ENCODE measurements at regions not wholly inside any gene's neighbourhood (a gene's known extent, or its start where the extent isn't known, plus 50 kb on each side); places are given as distances from the start of the nearest gene placed in this dataset.
"Not testable (repeated sequence)": the region's sequence is repeated elsewhere in the genome, so short reads cannot be mapped to it uniquely, and the experiment has no call there.

GRCh38 chr5:62190931-62191330, 115.1 kb upstream of the KIF2A start:
- Mint-ChIP-seq H3K27me3 (ENCODE audit: low read depth) (peaks cover 5% of the 10 kb centered on the region), H3K4me3 (no peak overlapping the region), H3K4me1 (ENCODE audit: low read depth) (no peaks in the 10 kb centered on the region), H3K36me3 (ENCODE audit: insufficient read depth) (no peaks in the 10 kb centered on the region), H3K9me3 (peaks cover 15% of the 10 kb centered on the region)
- no peak for ATAC-seq
- no peak for DNase-seq

DNA sequence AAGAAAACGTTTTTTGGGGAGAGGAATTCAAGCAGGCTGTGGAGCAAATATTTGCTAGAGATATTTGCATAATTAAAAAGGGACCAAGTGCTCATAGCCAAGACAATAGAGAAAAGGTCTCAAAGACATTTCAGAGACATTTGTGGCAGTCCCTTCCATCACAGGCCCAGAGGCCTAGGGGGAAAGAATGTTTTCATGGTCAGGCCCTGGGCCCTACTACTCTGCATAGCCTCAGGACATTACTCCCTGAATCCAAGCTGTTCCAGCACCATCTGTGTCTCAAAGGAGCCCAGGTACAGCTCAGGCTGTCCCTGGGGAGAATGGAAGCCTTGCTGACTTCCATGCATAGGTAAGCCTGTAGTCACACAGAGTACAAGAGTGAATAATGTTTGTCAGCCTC, 113.0 kb upstream of the KIF2A start:
- Mint-ChIP-seq H3K9me3 (peaks cover 15% of the 10 kb centered on the region), H3K27me3 (ENCODE audit: low read depth) (peaks cover 5% of the 10 kb centered on the region), H3K4me3 (no peak overlapping the region), H3K36me3 (ENCODE audit: insufficient read depth) (no peaks in the 10 kb centered on the region), H3K4me1 (ENCODE audit: low read depth) (no peaks in the 10 kb centered on the region)
- DNase-seq (no peak), ATAC-seq (no peak)

DNA sequence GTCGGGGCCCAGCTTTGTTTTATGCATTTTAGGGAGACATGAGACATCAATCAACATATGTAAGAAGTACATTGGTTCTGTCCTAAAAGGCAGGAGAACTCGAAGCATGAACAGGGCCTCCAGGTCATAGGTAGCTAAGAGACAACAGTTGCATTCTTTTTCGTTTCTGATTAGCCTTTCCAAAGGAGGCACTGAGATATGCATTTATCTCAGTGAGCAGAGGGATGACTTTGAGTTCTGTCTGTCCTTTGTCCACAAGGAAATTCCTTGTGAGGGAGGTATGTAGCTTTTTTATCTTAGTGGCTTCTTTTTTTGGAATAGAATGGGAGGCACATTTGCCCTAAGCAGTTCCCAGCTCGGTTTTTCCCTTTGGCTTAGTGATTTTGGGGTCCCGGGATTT, 109.5 kb upstream of the KIF2A start:
- not testable (repeated sequence) for ATAC-seq; H3K4me1 Mint-ChIP-seq (ENCODE audit: low read depth); DNase-seq; H3K36me3 Mint-ChIP-seq (ENCODE audit: insufficient read depth); H3K4me3 Mint-ChIP-seq; H3K27me3 Mint-ChIP-seq (ENCODE audit: low read depth)
- H3K9me3 Mint-ChIP-seq = peaks cover 15% of the 10 kb centered on the region

GRCh38 chr5:62197697-62198096, 108.3 kb upstream of the KIF2A start:
- Mint-ChIP-seq H3K4me3 (no peak overlapping the region), H3K9me3 (peaks cover 8% of the 10 kb centered on the region), H3K4me1 (ENCODE audit: low read depth) (peaks cover 3% of the 10 kb centered on the region), H3K36me3 (ENCODE audit: insufficient read depth) (no peaks in the 10 kb centered on the region), H3K27me3 (ENCODE audit: low read depth) (peaks cover 13% of the 10 kb centered on the region)
- ATAC-seq = no peak
- no peak for DNase-seq

- no peaks in the 10 kb centered on the region for H3K36me3 Mint-ChIP-seq (ENCODE audit: insufficient read depth)
- H3K27me3 Mint-ChIP-seq (ENCODE audit: low read depth) = peaks cover 13% of the 10 kb centered on the region
- no peak overlapping the region for H3K4me3 Mint-ChIP-seq
- peaks cover 6% of the 10 kb centered on the region for H3K9me3 Mint-ChIP-seq
- H3K4me1 Mint-ChIP-seq (ENCODE audit: low read depth) = peaks cover 3% of the 10 kb centered on the region
- ATAC-seq = no peak
- no peak for DNase-seq
These were observed 107.6 kb upstream of the KIF2A start for GRCh38 chr5:62198421-62198820.

DNA sequence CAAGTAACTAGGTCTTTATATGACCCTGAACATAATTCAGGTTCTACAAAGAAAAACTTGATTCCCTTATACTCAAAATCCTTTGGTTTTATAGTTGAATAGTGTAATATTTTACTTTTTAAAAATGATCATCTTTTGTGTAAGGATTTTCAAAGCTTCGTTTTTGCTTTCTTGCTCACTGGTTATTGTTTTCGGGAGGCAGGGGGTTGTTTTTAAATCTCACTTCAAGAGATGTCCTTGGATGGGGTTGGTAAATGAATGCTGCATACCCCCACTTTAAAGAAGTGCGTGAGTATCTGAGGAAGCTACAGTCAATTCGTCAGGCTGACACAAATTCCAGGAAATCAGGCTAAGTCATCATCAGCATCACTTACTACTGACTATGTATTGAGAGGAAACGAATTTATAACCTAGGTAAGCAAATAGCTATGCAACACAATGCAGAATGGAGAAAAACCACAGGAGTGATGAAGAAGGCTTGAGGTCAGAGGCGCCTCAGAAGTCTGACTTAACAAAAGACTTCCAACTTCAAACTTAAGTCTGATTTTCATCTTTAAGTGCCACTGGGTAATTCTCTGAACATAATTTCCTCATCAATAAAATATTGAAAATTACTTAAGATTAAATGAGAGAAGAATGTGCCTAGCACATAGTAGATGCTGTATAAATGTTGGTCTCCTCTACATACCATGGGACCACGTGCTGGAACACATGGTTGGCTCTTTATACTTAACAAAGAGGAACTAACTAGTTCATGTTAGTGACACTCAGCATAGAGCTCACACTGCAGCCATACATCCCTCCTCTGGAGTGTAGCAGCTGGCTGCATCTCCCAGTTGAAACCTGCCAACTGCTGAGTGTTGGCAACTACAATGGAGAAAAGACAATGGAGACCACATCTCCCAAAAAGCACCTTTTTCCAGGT, 106.0 kb upstream of the KIF2A start:
- DNase-seq (no peak), ATAC-seq (peak; percentile 72 to 93)
- Mint-ChIP-seq H3K27me3 (ENCODE audit: low read depth) (peaks cover 19% of the 10 kb centered on the region), H3K4me3 (no peak overlapping the region), H3K9me3 (no peaks in the 10 kb centered on the region), H3K36me3 (ENCODE audit: insufficient read depth) (no peaks in the 10 kb centered on the region), H3K4me1 (ENCODE audit: low read depth) (peaks cover 3% of the 10 kb centered on the region)

DNA sequence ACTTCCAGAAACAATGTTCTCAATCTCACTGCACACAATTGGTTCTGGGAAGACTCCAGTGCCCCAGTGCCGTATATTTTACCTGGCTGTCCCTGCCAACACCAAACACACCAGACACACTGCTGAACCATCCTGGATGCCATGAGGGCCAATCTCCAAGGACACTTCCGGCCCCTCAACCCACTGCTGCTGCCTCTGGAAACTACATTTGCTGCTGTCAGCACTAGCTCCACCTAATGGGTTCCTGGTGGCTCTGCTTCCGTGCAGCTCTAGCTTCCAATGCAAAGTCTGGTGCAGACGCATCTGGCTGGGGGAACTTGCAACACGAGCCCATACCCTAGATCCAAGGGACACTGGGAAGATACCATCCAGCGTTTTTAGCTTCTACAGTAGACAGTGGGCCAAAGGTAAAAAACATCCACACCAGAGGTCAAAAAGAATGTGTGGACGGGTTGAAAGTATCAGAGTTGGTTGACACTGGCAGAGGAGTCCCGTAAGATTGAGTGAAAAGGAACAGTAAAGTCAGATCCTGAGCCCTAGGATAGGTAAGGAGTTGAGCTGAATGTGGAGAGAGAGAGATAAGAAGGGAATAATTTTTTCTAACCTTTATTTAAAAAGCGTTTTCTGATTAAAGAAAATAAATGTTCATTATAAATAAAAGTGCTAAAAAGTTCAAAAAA, 99.7 kb upstream of the KIF2A start:
- Mint-ChIP-seq H3K27me3 (ENCODE audit: low read depth) (peaks cover 49% of the 10 kb centered on the region), H3K9me3 (no peaks in the 10 kb centered on the region), H3K4me1 (ENCODE audit: low read depth) (no peaks in the 10 kb centered on the region), H3K4me3 (no peak overlapping the region), H3K36me3 (ENCODE audit: insufficient read depth) (no peaks in the 10 kb centered on the region)
- ATAC-seq (no peak), DNase-seq (no peak)

GRCh38 chr5:62208218-62208852, 97.7 kb upstream of the KIF2A start:
- Mint-ChIP-seq H3K36me3 (ENCODE audit: insufficient read depth) (no peaks in the 10 kb centered on the region), H3K4me3 (no peak overlapping the region), H3K9me3 (no peaks in the 10 kb centered on the region), H3K27me3 (ENCODE audit: low read depth) (peaks cover 48% of the 10 kb centered on the region), H3K4me1 (ENCODE audit: low read depth) (no peaks in the 10 kb centered on the region)
- DNase-seq (no peak), ATAC-seq (no peak)

DNA sequence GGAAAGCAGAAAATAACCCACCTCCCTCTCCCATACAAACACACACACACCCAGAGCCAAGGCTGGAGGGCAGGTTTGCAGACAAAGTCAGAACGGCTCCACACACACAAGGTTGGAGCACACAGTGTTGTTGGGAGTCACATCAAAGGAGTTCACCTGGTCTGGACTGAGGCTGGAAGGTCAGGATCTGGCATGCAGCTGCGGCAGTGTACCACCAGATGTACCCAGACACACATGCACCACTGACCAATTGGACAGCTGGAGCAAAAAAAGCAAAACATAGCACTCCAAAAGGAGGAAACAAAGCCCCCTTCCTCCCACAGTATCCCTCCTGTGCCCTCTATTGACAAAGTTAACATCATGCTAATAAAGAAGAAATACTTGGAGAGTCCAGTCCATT, 94.6 kb upstream of the KIF2A start:
- ATAC-seq = no peak
- Mint-ChIP-seq H3K36me3 (ENCODE audit: insufficient read depth) (no peaks in the 10 kb centered on the region), H3K4me1 (ENCODE audit: low read depth) (peaks cover 2% of the 10 kb centered on the region), H3K9me3 (no peaks in the 10 kb centered on the region), H3K27me3 (ENCODE audit: low read depth) (peaks cover 43% of the 10 kb centered on the region), H3K4me3 (no peak overlapping the region)
- no peak for DNase-seq

DNA sequence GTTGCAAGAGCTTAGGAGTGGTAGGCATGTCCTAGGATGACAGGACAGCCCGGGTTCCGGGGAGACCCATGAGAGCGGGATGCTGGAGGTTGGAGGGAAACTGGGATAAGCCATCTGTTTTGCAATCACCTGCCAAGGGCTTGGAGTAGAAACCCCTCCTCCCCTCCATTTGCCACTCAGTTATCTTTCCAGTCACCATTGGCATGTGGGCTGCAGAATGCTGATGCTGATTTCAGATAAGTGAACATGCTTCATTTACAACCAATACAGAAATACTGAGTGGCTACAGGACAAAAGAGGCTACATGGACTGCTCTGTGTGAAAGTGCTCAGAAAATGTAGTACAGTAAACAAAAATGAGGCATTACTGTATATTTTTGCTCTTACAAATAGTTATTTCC, 93.4 kb upstream of the KIF2A start:
- DNase-seq = no peak
- H3K4me3 Mint-ChIP-seq = no peak overlapping the region
- ATAC-seq = no peak
- no peaks in the 10 kb centered on the region for H3K36me3 Mint-ChIP-seq (ENCODE audit: insufficient read depth)
- peaks cover 2% of the 10 kb centered on the region for H3K4me1 Mint-ChIP-seq (ENCODE audit: low read depth)
- peaks cover 44% of the 10 kb centered on the region for H3K27me3 Mint-ChIP-seq (ENCODE audit: low read depth)
- H3K9me3 Mint-ChIP-seq = no peaks in the 10 kb centered on the region

- Mint-ChIP-seq H3K4me3 (no peak overlapping the region), H3K9me3 (no peaks in the 10 kb centered on the region), H3K27me3 (ENCODE audit: low read depth) (peaks cover 34% of the 10 kb centered on the region), H3K4me1 (ENCODE audit: low read depth) (peaks cover 2% of the 10 kb centered on the region), H3K36me3 (ENCODE audit: insufficient read depth) (no peaks in the 10 kb centered on the region)
- peak in 1 of 2 donors; percentile 63 for ATAC-seq
- DNase-seq = no peak
These were observed 91.3 kb upstream of the KIF2A start for GRCh38 chr5:62214701-62215100.

- not testable (repeated sequence) for H3K4me1 Mint-ChIP-seq (ENCODE audit: low read depth); H3K9me3 Mint-ChIP-seq; H3K36me3 Mint-ChIP-seq (ENCODE audit: insufficient read depth); H3K4me3 Mint-ChIP-seq; ATAC-seq; DNase-seq
- H3K27me3 Mint-ChIP-seq (ENCODE audit: low read depth) = peaks cover 21% of the 10 kb centered on the region
These were observed 89.4 kb upstream of the KIF2A start for GRCh38 chr5:62216603-62217002.

DNA sequence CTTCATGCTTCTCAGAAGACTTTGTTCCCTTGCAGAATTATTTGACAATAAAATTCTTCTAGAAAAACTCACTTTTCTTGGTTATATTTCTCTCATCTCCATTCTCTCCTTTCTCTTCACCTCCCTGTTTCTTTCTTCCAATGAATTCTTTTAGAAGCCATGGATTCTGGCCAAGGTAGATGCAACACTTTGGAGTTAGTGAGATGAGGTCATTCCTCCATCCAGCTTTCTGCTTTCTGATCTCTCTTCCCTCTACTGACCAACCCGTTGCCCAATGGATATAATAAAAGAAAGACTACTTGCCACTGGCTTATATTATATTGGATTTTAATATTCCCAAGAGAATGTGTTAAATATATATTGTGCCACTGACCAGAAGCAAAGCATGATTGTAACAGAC, 88.9 kb upstream of the KIF2A start:
- not testable (repeated sequence) for H3K4me1 Mint-ChIP-seq (ENCODE audit: low read depth); H3K4me3 Mint-ChIP-seq; ATAC-seq; H3K9me3 Mint-ChIP-seq; DNase-seq; H3K36me3 Mint-ChIP-seq (ENCODE audit: insufficient read depth)
- peaks cover 21% of the 10 kb centered on the region for H3K27me3 Mint-ChIP-seq (ENCODE audit: low read depth)

GRCh38 chr5:62218860-62219259, 87.1 kb upstream of the KIF2A start:
- H3K4me1 Mint-ChIP-seq (ENCODE audit: low read depth); H3K4me3 Mint-ChIP-seq; H3K9me3 Mint-ChIP-seq; DNase-seq; H3K36me3 Mint-ChIP-seq (ENCODE audit: insufficient read depth); ATAC-seq: not testable (repeated sequence)
- H3K27me3 Mint-ChIP-seq (ENCODE audit: low read depth) = peaks cover 21% of the 10 kb centered on the region
